ENCODE measurements at regions not wholly inside any gene's neighbourhood (a gene's known extent, or its start where the extent isn't known, plus 50 kb on each side); places are given as distances from the start of the nearest gene placed in this dataset.

DNA sequence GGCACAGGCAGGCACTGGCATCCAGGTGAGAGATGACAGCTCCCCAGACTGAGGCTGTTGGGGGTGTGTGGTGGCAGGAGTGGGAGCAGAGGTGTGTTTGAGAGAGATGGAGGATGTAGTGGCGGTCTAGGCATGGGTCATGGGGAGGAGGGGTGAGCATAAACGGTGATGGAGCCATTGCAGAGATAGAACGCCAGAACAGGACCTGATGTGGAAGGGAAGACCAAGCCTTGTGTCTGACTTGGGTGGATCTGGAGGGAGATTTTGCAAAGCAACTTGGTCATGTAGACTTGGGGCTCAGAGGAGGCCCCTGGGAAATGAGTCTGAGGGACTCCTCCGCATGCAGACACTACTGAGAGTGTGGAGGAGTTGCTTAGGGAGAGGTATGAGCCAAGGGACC is 50.0 kb upstream of the CLDN5 start:
- H3K4me1 ChIP-seq (ENCODE audit: control insufficient read depth in 2 of 2, insufficient read depth in 2 of 2, low read length in 2 of 2), result peaks cover 3 to 5% of the 10 kb centered on the region in 2 donors
- H3K36me3 ChIP-seq (ENCODE audit: control insufficient read depth in 2 of 2, insufficient read depth in 2 of 2, low read length in 1 of 2), result no peaks in the 10 kb centered on the region
- H3K4me3 ChIP-seq (ENCODE audit: low read length in 2 of 2), result no peak overlapping the region
- 94% methylated on average over 4 of the region's 4 CpGs for WGBS
- no peak for DNase-seq (ENCODE audit: low read depth in 6 of 9, low spot score in 9 of 9)
- H3K9me3 ChIP-seq (ENCODE audit: control insufficient read depth in 2 of 2, insufficient read depth in 1 of 2, low read length in 1 of 2), result no peaks in the 10 kb centered on the region
- H3K27ac ChIP-seq (ENCODE audit: low read depth in 1 of 2, low read length in 1 of 2), result no peak overlapping the region
- no peaks in the 10 kb centered on the region for H3K27me3 ChIP-seq (ENCODE audit: control insufficient read depth in 2 of 2, insufficient read depth in 1 of 2, low read length in 1 of 2)

DNA sequence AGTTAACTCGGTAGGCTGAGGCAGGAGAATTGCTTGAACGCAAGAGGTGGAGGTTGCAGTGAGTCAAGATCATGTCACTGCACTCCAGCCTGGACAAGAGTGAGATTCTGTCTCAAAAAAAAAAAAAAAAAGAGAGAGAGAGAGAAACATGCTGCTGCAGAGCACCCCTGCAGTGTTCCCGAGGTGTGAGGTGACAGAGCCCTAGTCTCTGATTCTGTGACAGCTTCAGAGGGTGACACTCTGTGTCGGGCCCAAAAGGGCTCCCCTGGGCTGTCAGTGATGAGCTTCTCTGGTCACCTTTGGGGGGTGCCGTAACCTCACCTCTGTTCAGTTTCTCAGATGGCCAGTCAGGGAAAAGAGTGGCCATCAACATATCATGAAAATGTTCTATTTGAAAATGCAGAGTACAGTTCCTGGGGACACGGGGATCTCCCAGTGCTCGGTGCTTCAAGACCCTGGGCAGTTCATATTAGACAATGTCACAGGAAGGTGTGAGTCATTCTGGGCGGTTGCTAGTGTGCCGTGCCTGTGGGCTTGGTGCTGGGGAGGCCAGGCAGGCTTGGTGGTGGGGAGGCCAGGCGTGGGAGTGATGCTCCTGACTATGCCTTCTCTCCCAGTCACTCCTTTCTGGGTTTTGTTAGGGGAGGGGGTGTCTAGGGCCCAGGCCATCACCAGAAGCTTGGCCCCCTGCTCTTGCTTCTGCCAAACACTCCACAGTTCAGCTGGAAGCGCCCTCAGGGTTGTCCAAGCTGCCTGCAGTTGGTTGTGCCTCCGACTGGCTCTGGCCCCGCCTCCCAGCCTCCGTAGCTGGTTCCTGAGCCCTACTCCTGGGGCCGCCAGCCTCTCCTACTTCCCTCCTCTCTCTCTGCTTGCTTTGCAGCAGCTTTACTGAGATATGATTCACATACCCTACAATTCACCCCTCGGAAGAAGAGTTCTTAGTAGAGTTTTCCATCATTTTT is 52.5 kb upstream of the CLDN5 start:
- no peaks in the 10 kb centered on the region for H3K9me3 ChIP-seq (ENCODE audit: control insufficient read depth in 2 of 2, insufficient read depth in 1 of 2, low read length in 1 of 2)
- H3K27ac ChIP-seq (ENCODE audit: low read depth in 1 of 2, low read length in 1 of 2), result no peak overlapping the region
- H3K4me1 ChIP-seq (ENCODE audit: control insufficient read depth in 2 of 2, insufficient read depth in 2 of 2, low read length in 2 of 2), result peaks cover 9 to 13% of the 10 kb centered on the region in 2 donors
- 57% methylated on average over 16 of the region's 16 CpGs for WGBS
- H3K36me3 ChIP-seq (ENCODE audit: control insufficient read depth in 2 of 2, insufficient read depth in 2 of 2, low read length in 1 of 2), result no peaks in the 10 kb centered on the region
- peak in 1 of 9 donors; percentile 25 for DNase-seq (ENCODE audit: low read depth in 6 of 9, low spot score in 9 of 9)
- H3K27me3 ChIP-seq (ENCODE audit: control insufficient read depth in 2 of 2, insufficient read depth in 1 of 2, low read length in 1 of 2), result no peaks in the 10 kb centered on the region
- H3K4me3 ChIP-seq (ENCODE audit: low read length in 2 of 2), result no peak overlapping the region

DNA sequence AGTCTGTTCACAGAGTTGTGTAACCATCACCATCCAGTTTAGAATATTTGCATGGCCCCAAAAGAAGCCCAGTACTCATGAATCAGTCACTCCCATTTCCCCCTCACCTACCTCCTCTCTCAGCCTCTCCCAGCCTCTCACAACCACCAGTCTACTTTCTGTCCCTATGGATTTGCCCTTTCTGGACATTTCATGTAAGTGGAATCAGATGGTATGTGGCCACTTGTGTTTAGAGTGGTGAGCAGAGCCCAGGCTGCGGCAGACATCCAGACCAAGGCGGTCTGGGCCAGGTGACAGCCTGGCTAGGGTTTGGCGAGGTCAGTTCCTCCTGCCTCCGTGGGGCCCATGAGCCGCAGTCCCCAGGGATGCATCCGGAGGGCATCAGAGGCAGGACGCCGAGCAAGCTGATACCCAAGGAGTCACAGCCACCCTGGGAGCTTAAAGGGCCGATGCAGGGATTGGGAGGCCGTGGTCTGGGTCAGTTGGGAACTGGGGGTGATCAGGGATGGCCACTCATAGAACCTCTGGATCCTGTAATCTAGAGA is 53.3 kb upstream of the CLDN5 start:
- Histone ChIP-seq H3K27me3 (ENCODE audit: control insufficient read depth in 2 of 2, insufficient read depth in 1 of 2, low read length in 1 of 2) (no peaks in the 10 kb centered on the region), H3K9me3 (ENCODE audit: control insufficient read depth in 2 of 2, insufficient read depth in 1 of 2, low read length in 1 of 2) (no peaks in the 10 kb centered on the region), H3K4me1 (ENCODE audit: control insufficient read depth in 2 of 2, insufficient read depth in 2 of 2, low read length in 2 of 2) (peaks cover 9 to 13% of the 10 kb centered on the region in 2 donors), H3K27ac (ENCODE audit: low read depth in 1 of 2, low read length in 1 of 2) (no peak overlapping the region), H3K4me3 (ENCODE audit: low read length in 2 of 2) (no peak overlapping the region), H3K36me3 (ENCODE audit: control insufficient read depth in 2 of 2, insufficient read depth in 2 of 2, low read length in 1 of 2) (no peaks in the 10 kb centered on the region)
- no peak for DNase-seq (ENCODE audit: low read depth in 6 of 9, low spot score in 9 of 9)
- 92% methylated on average over 10 of the region's 10 CpGs for WGBS

DNA sequence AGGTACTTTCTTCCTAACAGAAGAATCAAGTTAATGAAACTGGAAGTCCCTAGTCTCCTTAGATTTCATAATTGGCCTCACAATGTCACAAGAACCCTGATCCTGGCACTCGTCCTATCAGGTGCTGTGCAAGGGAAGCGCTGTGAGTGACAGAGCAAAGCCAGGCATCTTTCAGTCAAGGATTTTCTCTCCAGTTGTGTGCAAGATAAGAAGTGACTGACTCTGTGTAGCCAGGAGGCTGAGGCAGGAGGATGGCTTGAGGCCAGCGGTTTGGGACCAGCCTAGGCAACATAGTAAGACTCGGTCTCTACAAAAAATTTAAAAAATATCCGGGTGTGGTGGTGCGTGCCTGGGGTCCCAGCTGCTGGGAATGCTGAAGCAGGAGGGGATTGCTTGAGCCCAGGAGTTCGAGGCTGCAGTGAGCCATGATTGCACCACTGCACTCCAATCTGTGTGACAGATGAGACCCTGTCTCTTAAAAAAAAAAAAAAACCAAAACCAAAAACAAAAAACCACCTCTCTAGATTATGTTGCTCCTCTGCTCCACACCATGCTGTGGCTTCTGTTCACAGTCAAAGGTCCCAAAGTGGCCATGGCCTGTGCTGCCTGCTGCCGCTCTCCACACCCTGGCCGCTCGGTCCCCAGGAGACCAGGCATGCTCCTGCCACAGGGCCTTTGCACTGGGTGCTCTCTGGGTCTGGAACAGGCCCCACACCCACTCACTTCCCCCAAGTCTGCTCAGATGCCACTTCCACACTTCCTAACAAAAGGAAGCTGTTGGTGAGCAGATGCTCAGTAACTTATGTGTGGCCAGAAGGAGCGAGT is 54.2 kb upstream of the CLDN5 start:
- H3K27ac ChIP-seq (ENCODE audit: low read depth in 1 of 2, low read length in 1 of 2), result no peak overlapping the region
- WGBS, result 95% methylated on average over 11 of the region's 11 CpGs
- peaks cover 9 to 13% of the 10 kb centered on the region in 2 donors for H3K4me1 ChIP-seq (ENCODE audit: control insufficient read depth in 2 of 2, insufficient read depth in 2 of 2, low read length in 2 of 2)

DNA sequence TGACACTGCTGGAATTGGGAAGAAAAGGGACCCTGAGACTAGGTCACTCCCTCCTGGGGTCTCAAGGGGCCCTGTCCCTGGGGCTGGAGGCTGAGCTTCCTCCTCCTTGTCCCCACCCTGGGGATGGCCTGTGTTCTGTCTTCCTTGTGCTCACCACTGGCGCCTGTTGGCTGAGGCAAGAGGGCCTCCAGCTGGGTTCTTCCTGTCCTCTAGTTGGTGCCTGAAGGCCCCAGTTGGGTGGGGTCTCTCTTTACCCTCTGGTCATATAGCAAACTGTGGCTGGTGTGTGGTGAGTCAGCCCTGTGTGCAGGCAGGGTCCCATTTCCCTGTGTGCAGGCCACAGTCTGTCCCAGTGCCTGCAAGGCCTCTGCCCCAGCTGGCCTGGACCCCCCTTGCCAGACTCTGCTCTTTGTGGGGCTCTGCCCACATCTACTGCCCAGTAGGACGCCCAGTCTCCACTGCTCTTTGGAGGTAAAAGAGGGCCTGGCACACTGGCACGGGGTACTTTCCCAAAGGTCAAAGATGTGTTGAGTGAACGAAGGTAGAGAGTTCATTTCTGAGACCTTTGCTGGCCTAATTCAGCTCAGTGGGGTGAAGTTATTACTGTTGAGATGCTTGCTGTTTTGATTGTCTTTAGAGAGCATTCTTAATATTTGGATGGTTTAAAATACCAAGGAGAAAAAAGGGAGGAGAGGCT is 55.1 kb upstream of the CLDN5 start:
- H3K27ac ChIP-seq (ENCODE audit: low read depth in 1 of 2, low read length in 1 of 2), result no peak overlapping the region
- DNase-seq (ENCODE audit: low read depth in 6 of 9, low spot score in 9 of 9), result no peak
- H3K36me3 ChIP-seq (ENCODE audit: control insufficient read depth in 2 of 2, insufficient read depth in 2 of 2, low read length in 1 of 2), result no peaks in the 10 kb centered on the region
- peaks cover 9 to 13% of the 10 kb centered on the region in 2 donors for H3K4me1 ChIP-seq (ENCODE audit: control insufficient read depth in 2 of 2, insufficient read depth in 2 of 2, low read length in 2 of 2)
- no peak overlapping the region for H3K4me3 ChIP-seq (ENCODE audit: low read length in 2 of 2)
- WGBS, result 94% methylated on average over 4 of the region's 4 CpGs
- H3K9me3 ChIP-seq (ENCODE audit: control insufficient read depth in 2 of 2, insufficient read depth in 1 of 2, low read length in 1 of 2), result no peaks in the 10 kb centered on the region
- H3K27me3 ChIP-seq (ENCODE audit: control insufficient read depth in 2 of 2, insufficient read depth in 1 of 2, low read length in 1 of 2), result no peaks in the 10 kb centered on the region

More for the DNA sequence above, 54.2 kb upstream of the CLDN5 start:
- Histone ChIP-seq H3K27me3 (ENCODE audit: control insufficient read depth in 2 of 2, insufficient read depth in 1 of 2, low read length in 1 of 2) (no peaks in the 10 kb centered on the region), H3K4me3 (ENCODE audit: low read length in 2 of 2) (no peak overlapping the region), H3K9me3 (ENCODE audit: control insufficient read depth in 2 of 2, insufficient read depth in 1 of 2, low read length in 1 of 2) (no peaks in the 10 kb centered on the region), H3K36me3 (ENCODE audit: control insufficient read depth in 2 of 2, insufficient read depth in 2 of 2, low read length in 1 of 2) (no peaks in the 10 kb centered on the region)
- DNase-seq (ENCODE audit: low read depth in 6 of 9, low spot score in 9 of 9), result no peak

DNA sequence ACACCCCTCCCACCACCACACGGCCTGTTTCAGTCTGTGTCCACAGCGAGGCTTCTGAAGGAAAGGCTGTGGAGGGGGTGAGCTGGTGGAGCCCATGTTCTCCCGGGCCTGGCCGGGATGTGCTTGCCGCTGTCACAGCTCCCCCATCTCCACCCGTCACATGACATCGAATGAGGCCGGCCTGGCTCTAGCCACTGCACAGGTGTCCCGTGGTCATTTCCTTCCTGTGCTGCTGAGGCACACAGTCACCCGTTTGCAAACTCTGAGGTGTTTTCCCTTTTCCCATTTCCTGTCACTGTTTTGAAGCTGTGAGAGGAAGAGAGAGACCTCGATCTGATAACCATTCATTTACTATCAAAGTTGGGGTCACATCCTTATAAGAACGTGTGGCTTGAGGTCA is 55.7 kb upstream of the CLDN5 start:
- Histone ChIP-seq H3K27ac (ENCODE audit: low read depth in 1 of 2, low read length in 1 of 2) (no peak overlapping the region), H3K4me3 (ENCODE audit: low read length in 2 of 2) (no peak overlapping the region), H3K27me3 (ENCODE audit: control insufficient read depth in 2 of 2, insufficient read depth in 1 of 2, low read length in 1 of 2) (no peaks in the 10 kb centered on the region), H3K9me3 (ENCODE audit: control insufficient read depth in 2 of 2, insufficient read depth in 1 of 2, low read length in 1 of 2) (no peaks in the 10 kb centered on the region), H3K4me1 (ENCODE audit: control insufficient read depth in 2 of 2, insufficient read depth in 2 of 2, low read length in 2 of 2) (peaks cover 9 to 13% of the 10 kb centered on the region in 2 donors), H3K36me3 (ENCODE audit: control insufficient read depth in 2 of 2, insufficient read depth in 2 of 2, low read length in 1 of 2) (no peaks in the 10 kb centered on the region)
- 12% methylated on average over 12 of the region's 12 CpGs for WGBS
- DNase-seq (ENCODE audit: low read depth in 6 of 9, low spot score in 9 of 9), result peak in 1 of 9 donors; percentile 24

DNA sequence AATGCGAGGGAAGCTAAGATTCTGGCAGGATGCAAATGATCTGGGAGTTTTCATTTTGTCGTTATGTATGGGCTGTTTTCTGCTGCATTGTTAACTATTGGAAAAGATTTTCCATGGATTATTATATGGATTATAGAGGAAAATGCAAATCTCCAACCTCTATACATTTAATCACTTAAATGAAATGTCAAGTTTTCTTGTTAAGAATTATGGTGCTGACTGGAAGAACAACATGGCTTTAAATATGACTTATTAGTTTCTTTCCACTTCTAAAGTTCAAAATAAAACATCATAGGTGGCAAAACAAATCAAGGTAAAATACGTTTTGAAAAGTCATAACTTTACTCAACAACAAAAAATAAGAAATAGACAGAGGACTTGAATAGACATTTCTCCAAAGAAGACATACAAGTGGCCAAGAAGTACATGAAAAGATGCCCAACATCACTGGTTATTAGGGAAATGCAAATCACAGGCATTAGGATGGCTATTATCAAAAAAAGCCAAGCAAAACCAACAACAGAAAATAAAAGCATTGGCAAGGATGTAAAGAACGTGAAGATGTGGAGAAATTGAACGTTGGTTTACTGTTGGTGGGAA is 56.2 kb upstream of the CLDN5 start:
- no peaks in the 10 kb centered on the region for H3K36me3 ChIP-seq (ENCODE audit: control insufficient read depth in 2 of 2, insufficient read depth in 2 of 2, low read length in 1 of 2)
- WGBS, result 78% methylated on average over 5 of the region's 5 CpGs
- no peaks in the 10 kb centered on the region for H3K9me3 ChIP-seq (ENCODE audit: control insufficient read depth in 2 of 2, insufficient read depth in 1 of 2, low read length in 1 of 2)
- no peak for DNase-seq (ENCODE audit: low read depth in 6 of 9, low spot score in 9 of 9)
- peaks cover 9 to 13% of the 10 kb centered on the region in 2 donors for H3K4me1 ChIP-seq (ENCODE audit: control insufficient read depth in 2 of 2, insufficient read depth in 2 of 2, low read length in 2 of 2)
- no peak overlapping the region for H3K4me3 ChIP-seq (ENCODE audit: low read length in 2 of 2)
- no peak overlapping the region for H3K27ac ChIP-seq (ENCODE audit: low read depth in 1 of 2, low read length in 1 of 2)
- H3K27me3 ChIP-seq (ENCODE audit: control insufficient read depth in 2 of 2, insufficient read depth in 1 of 2, low read length in 1 of 2), result no peaks in the 10 kb centered on the region

DNA sequence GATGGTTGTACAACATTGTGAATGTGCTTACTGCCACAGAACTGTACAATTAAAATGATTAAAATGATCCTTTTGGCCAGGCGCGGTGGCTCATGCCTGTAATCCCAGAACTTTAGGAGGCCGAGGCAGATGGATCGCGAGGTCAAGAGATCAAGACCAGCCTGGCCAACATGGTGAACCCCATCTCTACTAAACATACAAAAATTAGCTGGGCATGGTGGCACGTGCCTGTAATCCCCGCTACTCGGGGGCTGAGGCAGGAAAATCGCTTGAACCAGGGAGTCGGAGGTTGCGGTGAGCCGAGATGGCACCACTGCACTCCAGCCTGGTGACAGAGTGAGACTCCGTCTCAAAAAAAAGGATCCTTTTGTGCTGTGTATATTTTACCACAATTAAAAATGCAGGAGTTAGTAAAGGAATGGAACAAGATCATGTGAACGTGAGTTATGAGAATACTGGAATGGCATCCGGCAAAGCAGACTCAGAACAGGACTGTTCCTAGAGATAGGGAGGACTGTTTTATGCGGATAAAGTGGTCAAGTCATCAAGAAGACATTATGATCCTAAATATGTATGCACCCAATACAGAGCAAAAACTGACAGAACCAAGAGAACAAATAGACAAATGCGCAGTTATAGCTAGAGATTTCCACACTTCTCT is 58.0 kb upstream of the CLDN5 start:
- 93% methylated on average over 17 of the region's 17 CpGs for WGBS

More for the DNA sequence above, 58.0 kb upstream of the CLDN5 start:
- H3K27ac ChIP-seq (ENCODE audit: low read depth in 1 of 2, low read length in 1 of 2), result no peak overlapping the region
- H3K4me3 ChIP-seq (ENCODE audit: low read length in 2 of 2), result no peak overlapping the region
- H3K36me3 ChIP-seq (ENCODE audit: control insufficient read depth in 2 of 2, insufficient read depth in 2 of 2, low read length in 1 of 2), result no peaks in the 10 kb centered on the region
- DNase-seq (ENCODE audit: low read depth in 6 of 9, low spot score in 9 of 9), result no peak
- no peaks in the 10 kb centered on the region for H3K27me3 ChIP-seq (ENCODE audit: control insufficient read depth in 2 of 2, insufficient read depth in 1 of 2, low read length in 1 of 2)
- peaks cover 9 to 13% of the 10 kb centered on the region in 2 donors for H3K4me1 ChIP-seq (ENCODE audit: control insufficient read depth in 2 of 2, insufficient read depth in 2 of 2, low read length in 2 of 2)
- H3K9me3 ChIP-seq (ENCODE audit: control insufficient read depth in 2 of 2, insufficient read depth in 1 of 2, low read length in 1 of 2), result no peaks in the 10 kb centered on the region

Data from thymus (tissue), 11 donors.